ENCODE measurements at regions not wholly inside any gene's neighbourhood (a gene's known extent, or its start where the extent isn't known, plus 50 kb on each side); places are given as distances from the start of the nearest gene placed in this dataset.

GRCh38 chr12:58140395-58140794 is 199.0 kb downstream of the ATP23 start:
- no peak overlapping the region for H3K27ac ChIP-seq (ENCODE audit: low read depth, low read length)
- H3K9ac ChIP-seq (ENCODE audit: low read length), result no peak overlapping the region
- no TSS peak for BruUV-seq (replicated peaks)
- H3K79me2 ChIP-seq (ENCODE audit: insufficient read depth, low read length), result no peaks in the 10 kb centered on the region
- no peaks in the 10 kb centered on the region for H3K4me1 ChIP-seq (ENCODE audit: control insufficient read depth in 1 of 2, insufficient read depth in 2 of 2, low read length in 2 of 2)
- no peaks in the 10 kb centered on the region for H4K20me1 ChIP-seq (ENCODE audit: insufficient read depth)
- H3K9me3 ChIP-seq (ENCODE audit: control insufficient read depth in 1 of 2, insufficient read depth in 1 of 2, low read depth in 1 of 2, low read length in 2 of 2), result no peaks in the 10 kb centered on the region
- no peak overlapping the region for H3K4me3 ChIP-seq (replicated peaks in 1 of 2; ENCODE audit: low read depth in 1 of 2, low read length in 2 of 2)
- POLR2A ChIA-PET, result no interaction called here
- RAD21 ChIA-PET (ENCODE audit: low non-redundant PET in 1 of 2, low total read pairs in 2 of 2, uncharacterized antibody in 2 of 2, unreplicated experiment in 2 of 2), result no interaction called here
- H3K4me2 ChIP-seq (ENCODE audit: low read length), result no peak overlapping the region
- intact Hi-C loops (cut with micrococcal nuclease), result no loop called here
- no peak overlapping the region for H2AFZ ChIP-seq (ENCODE audit: low read depth, low read length, poor library complexity, severe bottlenecking)
- no peak for TF ChIP-seq RAD21 (IDR thresholded peaks at IDR 0.05; ENCODE audit: low read depth)
- no peak for TF ChIP-seq POLR2A (IDR thresholded peaks at IDR 0.05; ENCODE audit: borderline replicate concordance, extremely low read depth, insufficient read depth, insufficient read length)
- no peak for TF ChIP-seq EZH2phosphoT487 (IDR thresholded peaks at IDR 0.05; ENCODE audit: borderline replicate concordance)
- TF ChIP-seq YY1 (IDR thresholded peaks at IDR 0.05; ENCODE audit: extremely low read depth, insufficient replicate concordance, low read depth, low read length), result no peak
- no peak for TF ChIP-seq EGR1 (IDR thresholded peaks at IDR 0.05; ENCODE audit: low read depth)
- no peak for TF ChIP-seq CBX3 (IDR thresholded peaks at IDR 0.05; ENCODE audit: low read depth)
- TF ChIP-seq SIN3A (IDR thresholded peaks at IDR 0.05; ENCODE audit: low read depth), result no peak
- TF ChIP-seq ATF3 (IDR thresholded peaks at IDR 0.05), result no peak
- TF ChIP-seq CTCF (IDR thresholded peaks at IDR 0.05 in 2 of 3, conservative IDR thresholded peaks at IDR 0.05 in 1 of 3; ENCODE audit: borderline replicate concordance in 1 of 3, insufficient read depth in 1 of 3, low read depth in 2 of 3, low read length in 2 of 3), result no peak
- no peak for TF ChIP-seq TCF7L2 (IDR thresholded peaks at IDR 0.05; ENCODE audit: borderline replicate concordance, extremely low read depth, insufficient read depth, insufficient read length)
- no peak for TF ChIP-seq EZH2 (IDR thresholded peaks at IDR 0.05)
- no peak for TF ChIP-seq REST (IDR thresholded peaks at IDR 0.05; ENCODE audit: low read depth)
- TF ChIP-seq ZFX (IDR thresholded peaks at IDR 0.05), result no peak
- no peak for TF ChIP-seq JUND (IDR thresholded peaks at IDR 0.05)
- no peak for TF ChIP-seq CEBPB (IDR thresholded peaks at IDR 0.05; ENCODE audit: low read depth)
- no peak for TF ChIP-seq MAX (IDR thresholded peaks at IDR 0.05)
- H3K36me3 ChIP-seq (ENCODE audit: control insufficient read depth in 1 of 2, insufficient read depth in 2 of 2, low read length in 2 of 2), result no peaks in the 10 kb centered on the region
- H3K9me2 ChIP-seq (ENCODE audit: insufficient read depth), result no peaks in the 10 kb centered on the region
- CTCF ChIA-PET, result no interaction called here
- no peaks in the 10 kb centered on the region for H3K27me3 ChIP-seq (ENCODE audit: insufficient read depth, low read length)
- DNase-seq (ENCODE audit: low read depth, low spot score), result no peak
- no peak for ATAC-seq
